Keratinocyte (primary cell): ENCODE measurements at regions not wholly inside any gene's neighbourhood (a gene's known extent, or its start where the extent isn't known, plus 50 kb on each side); places are given as distances from the start of the nearest gene placed in this dataset.

Experiments
- DNase-seq: peaks from one replicate; pipeline ENCODE4 v3.0.0-alpha.2; 2011; ENCODE audit warnings: low read depth, missing footprints, low spot score
- FAIRE-seq: peaks from 2 replicates; lab custom pipeline; 2011; peaks lifted over from hg19 to GRCh38; lab: Jason Lieb, UNC
- H2AFZ ChIP-seq: 2 replicates; pipeline ENCODE4 v1.6.0; 2012; ENCODE audit warnings: low read length, control low read depth, inconsistent platforms; ENCODE audit not compliant: control insufficient read depth
- H3K27ac ChIP-seq: 2 replicates; pipeline ENCODE4 v1.5.1; 2011; ENCODE audit warnings: low read length; ENCODE audit not compliant: control insufficient read depth, insufficient read depth
- H3K27me3 ChIP-seq: 3 replicates; pipeline ENCODE4 v1.6.0; 2011; ENCODE audit warnings: low read length; ENCODE audit not compliant: control insufficient read depth, insufficient read depth; ENCODE audit errors: extremely low read depth
- H3K36me3 ChIP-seq, 2 experiments: 2 replicates in 1 of 2; 3 replicates in 1 of 2; pipeline ENCODE4 v1.5.1; 2011; ENCODE audit warnings: low read length in 2 of 2, mild to moderate bottlenecking in 1 of 2; ENCODE audit not compliant: control insufficient read depth in 2 of 2, insufficient read depth in 2 of 2; ENCODE audit errors: extremely low read depth in 1 of 2
- H3K4me1 ChIP-seq: 3 replicates; pipeline ENCODE4 v1.5.1; 2011; ENCODE audit warnings: low read length; ENCODE audit not compliant: control insufficient read depth, insufficient read depth; ENCODE audit errors: extremely low read depth
- H3K4me2 ChIP-seq: 3 replicates; pipeline ENCODE4 v1.6.0; 2011; ENCODE audit warnings: low read depth, low read length; ENCODE audit not compliant: control insufficient read depth, insufficient read depth; ENCODE audit errors: extremely low read depth
- H3K4me3 ChIP-seq, 3 experiments: fragments of 200-600 bp in 1 of 3; sonication (generic) in 1 of 3; 2 replicates in 2 of 3; 3 replicates in 1 of 3; pipeline ENCODE4 v1.5.1; 2011 to 2016; ENCODE audit warnings: low read length in 3 of 3, mild to moderate bottlenecking in 3 of 3, control low read depth in 2 of 3, inconsistent platforms in 1 of 3, low read depth in 1 of 3, mixed read lengths in 1 of 3, mixed run types in 1 of 3, moderate library complexity in 1 of 3; ENCODE audit not compliant: control insufficient read depth in 2 of 3, insufficient read depth in 2 of 3; ENCODE audit errors: extremely low read depth in 1 of 3
- H3K79me2 ChIP-seq: 2 replicates; pipeline ENCODE4 v1.6.0; 2012; ENCODE audit warnings: low read length; ENCODE audit not compliant: control insufficient read depth, insufficient read depth
- H3K9ac ChIP-seq: 3 replicates; pipeline ENCODE4 v1.6.0; 2011; ENCODE audit warnings: low read length; ENCODE audit not compliant: control insufficient read depth, insufficient read depth; ENCODE audit errors: extremely low read depth
- H3K9me1 ChIP-seq: 3 replicates; pipeline ENCODE4 v1.6.0; 2011; ENCODE audit warnings: low read length; ENCODE audit not compliant: control insufficient read depth, insufficient read depth; ENCODE audit errors: extremely low read depth
- H3K9me3 ChIP-seq: 2 replicates; pipeline ENCODE4 v1.5.1; 2012; ENCODE audit warnings: low read depth, low read length; ENCODE audit not compliant: control insufficient read depth
- H4K20me1 ChIP-seq: 3 replicates; pipeline ENCODE4 v1.6.0; 2011; ENCODE audit warnings: low read length; ENCODE audit not compliant: control insufficient read depth, insufficient read depth; ENCODE audit errors: extremely low read depth
- EZH2 ChIP-seq: IDR thresholded peaks from one replicate; pipeline ENCODE4 v1.6.1; 2012; ENCODE audit warnings: inconsistent platforms, mild to moderate bottlenecking, low read length, moderate library complexity
- dilution Hi-C: fragments of 300-500 bp; cut with MboI; formaldehyde crosslinking; loops from one replicate; pipeline ENCODE4 v1.7.0; 2020; ENCODE audit warnings: low sequenced_read_pairs; ENCODE audit not compliant: extremely low pct_ligation_motif_present
- TF ChIP-seq, protein P1 (sequence below), 3 experiments: IDR thresholded peaks in 1 of 3; conservative IDR thresholded peaks in 1 of 3; optimal IDR thresholded peaks in 1 of 3; 2 replicates in 2 of 3; 3 replicates in 1 of 3; pipeline versions ENCODE3 to v1.5.1; 2011; ENCODE audit warnings: low read length in 3 of 3, mild to moderate bottlenecking in 3 of 3, moderate library complexity in 2 of 3, control low read depth in 1 of 3, inconsistent platforms in 1 of 3; ENCODE audit not compliant: insufficient read depth in 2 of 3; ENCODE audit errors: extremely low read depth in 1 of 3

DNA sequence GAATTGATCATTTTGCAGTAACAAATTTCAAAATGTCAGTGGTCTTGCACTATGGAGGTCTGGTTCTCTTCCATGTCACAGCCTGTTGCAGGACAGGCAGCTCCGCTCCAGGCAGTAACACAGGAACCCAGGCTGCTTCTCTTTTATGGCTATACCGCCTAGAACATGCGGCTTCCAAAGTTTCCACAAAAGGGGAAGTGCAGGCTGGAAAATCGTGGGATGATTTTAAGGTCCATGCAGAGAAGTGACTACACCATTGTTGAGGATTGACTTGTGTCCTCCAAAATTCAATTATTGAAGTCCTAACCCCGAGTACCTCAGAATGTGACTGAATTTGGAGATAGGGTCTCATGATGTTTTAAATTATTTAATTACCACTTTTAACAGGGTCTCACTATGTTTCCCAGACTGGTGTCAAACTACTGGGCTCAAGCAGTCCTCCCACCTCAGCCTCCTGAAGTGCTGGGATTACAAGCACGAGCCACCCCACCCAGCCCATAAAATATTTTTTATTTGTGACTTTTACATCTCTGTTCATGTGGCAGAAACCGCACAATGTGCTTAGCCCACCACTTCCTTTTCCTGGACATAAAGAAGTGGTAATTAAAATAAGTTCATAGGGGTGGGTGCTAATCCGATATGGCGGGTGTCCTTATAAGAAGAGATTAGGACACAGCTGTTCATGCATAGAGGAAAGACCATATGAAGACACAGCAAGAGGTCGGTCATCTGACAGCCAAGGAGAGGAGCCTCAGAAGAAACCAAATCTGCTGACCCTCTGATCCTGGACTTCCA, 279.2 kb upstream of the RPL38 start:
- Histone ChIP-seq H3K9ac (no peak overlapping the region), H3K27me3 (no peaks in the 10 kb centered on the region), H3K4me1 (no peaks in the 10 kb centered on the region), H3K79me2 (no peaks in the 10 kb centered on the region), H3K36me3 (no peaks in the 10 kb centered on the region), H3K4me2 (no peak overlapping the region), H3K4me3 (no peak overlapping the region), H2AFZ (no peak overlapping the region), H4K20me1 (no peaks in the 10 kb centered on the region), H3K9me3 (no peaks in the 10 kb centered on the region), H3K9me1 (no peaks in the 10 kb centered on the region), H3K27ac (no peak overlapping the region)
- TF ChIP-seq, protein P1, sequence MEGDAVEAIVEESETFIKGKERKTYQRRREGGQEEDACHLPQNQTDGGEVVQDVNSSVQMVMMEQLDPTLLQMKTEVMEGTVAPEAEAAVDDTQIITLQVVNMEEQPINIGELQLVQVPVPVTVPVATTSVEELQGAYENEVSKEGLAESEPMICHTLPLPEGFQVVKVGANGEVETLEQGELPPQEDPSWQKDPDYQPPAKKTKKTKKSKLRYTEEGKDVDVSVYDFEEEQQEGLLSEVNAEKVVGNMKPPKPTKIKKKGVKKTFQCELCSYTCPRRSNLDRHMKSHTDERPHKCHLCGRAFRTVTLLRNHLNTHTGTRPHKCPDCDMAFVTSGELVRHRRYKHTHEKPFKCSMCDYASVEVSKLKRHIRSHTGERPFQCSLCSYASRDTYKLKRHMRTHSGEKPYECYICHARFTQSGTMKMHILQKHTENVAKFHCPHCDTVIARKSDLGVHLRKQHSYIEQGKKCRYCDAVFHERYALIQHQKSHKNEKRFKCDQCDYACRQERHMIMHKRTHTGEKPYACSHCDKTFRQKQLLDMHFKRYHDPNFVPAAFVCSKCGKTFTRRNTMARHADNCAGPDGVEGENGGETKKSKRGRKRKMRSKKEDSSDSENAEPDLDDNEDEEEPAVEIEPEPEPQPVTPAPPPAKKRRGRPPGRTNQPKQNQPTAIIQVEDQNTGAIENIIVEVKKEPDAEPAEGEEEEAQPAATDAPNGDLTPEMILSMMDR (optimal IDR thresholded peaks at IDR 0.05 in 1 of 3, IDR thresholded peaks at IDR 0.05 in 1 of 3, conservative IDR thresholded peaks at IDR 0.05 in 1 of 3; ENCODE audit: extremely low read depth in 1 of 3, insufficient read depth in 2 of 3, low read length in 3 of 3): no peak
- no peak for TF ChIP-seq EZH2
- no peak for DNase-seq
- dilution Hi-C loops: no loop called here
- FAIRE-seq: no peak

DNA sequence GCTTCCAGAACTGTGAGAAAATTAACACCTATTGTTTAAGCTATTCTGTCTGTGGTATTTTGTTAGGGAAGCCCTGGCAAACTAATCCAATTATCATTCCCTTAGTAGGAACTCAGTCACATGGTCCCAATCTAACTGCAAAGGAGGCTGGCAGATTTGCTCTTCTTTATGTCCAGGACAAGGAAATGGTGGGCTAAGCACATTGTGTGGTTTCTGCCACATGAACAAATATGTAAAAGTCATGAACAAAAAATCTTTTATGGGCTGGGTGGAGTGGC, 278.6 kb upstream of the RPL38 start:
- DNase-seq: no peak
- Histone ChIP-seq H2AFZ (no peak overlapping the region), H3K9ac (no peak overlapping the region), H3K79me2 (no peaks in the 10 kb centered on the region), H3K4me3 (no peak overlapping the region), H3K4me2 (no peak overlapping the region), H3K9me3 (no peaks in the 10 kb centered on the region), H3K27ac (no peak overlapping the region), H3K36me3 (no peaks in the 10 kb centered on the region), H3K4me1 (no peaks in the 10 kb centered on the region), H4K20me1 (no peaks in the 10 kb centered on the region), H3K27me3 (no peaks in the 10 kb centered on the region), H3K9me1 (no peaks in the 10 kb centered on the region)
- dilution Hi-C loops: no loop called here
- FAIRE-seq: no peak
- TF ChIP-seq, protein P1 (optimal IDR thresholded peaks at IDR 0.05 in 1 of 3, IDR thresholded peaks at IDR 0.05 in 1 of 3, conservative IDR thresholded peaks at IDR 0.05 in 1 of 3; ENCODE audit: extremely low read depth in 1 of 3, insufficient read depth in 2 of 3, low read length in 3 of 3): no peak
- TF ChIP-seq EZH2: no peak
